LNCAP (cell line): ENCODE measurements at regions not wholly inside any gene's neighbourhood (a gene's known extent, or its start where the extent isn't known, plus 50 kb on each side); places are given as distances from the start of the nearest gene placed in this dataset.

Experiments
- CTCF ChIP-seq: fragments of 450-650 bp; IDR thresholded peaks from 2 replicates; pipeline ENCODE4 v1.5.1; 2017; ENCODE audit warnings: mild to moderate bottlenecking

GRCh38 chr10:120732643-120733313, 118.4 kb upstream of the WDR11 start:
- TF ChIP-seq CTCF = no peak

GRCh38 chr10:120734483-120735078, 116.6 kb upstream of the WDR11 start:
- TF ChIP-seq CTCF = no peak

GRCh38 chr10:120735315-120735714, 115.8 kb upstream of the WDR11 start:
- no peak for TF ChIP-seq CTCF

- TF ChIP-seq CTCF = peak; percentile 80
These were observed 115.3 kb upstream of the WDR11 start for GRCh38 chr10:120735773-120736371.

- TF ChIP-seq CTCF = no peak
These were observed 114.8 kb upstream of the WDR11 start for GRCh38 chr10:120736377-120736776.

- no peak for TF ChIP-seq CTCF
These were observed 112.5 kb upstream of the WDR11 start for GRCh38 chr10:120738658-120739057.

GRCh38 chr10:120741396-120741795, 109.8 kb upstream of the WDR11 start:
- TF ChIP-seq CTCF = no peak
